HUDEP-2 (cell line): ENCODE measurements at regions not wholly inside any gene's neighbourhood (a gene's known extent, or its start where the extent isn't known, plus 50 kb on each side); places are given as distances from the start of the nearest gene placed in this dataset.

Experiments used
- DNase-seq, 76 experiments: peaks; one replicate each; lab custom pipeline; 2025; ENCODE audit not compliant: unreplicated experiment in 76 of 76; lab: John Stamatoyannopoulos, UW

GRCh38 chr2:8045081-8045614 lies 636.7 kb upstream of the ID2 start:
- no peak for DNase-seq

GRCh38 chr2:8046849-8047248 lies 635.0 kb upstream of the ID2 start:
- no peak for DNase-seq

DNA sequence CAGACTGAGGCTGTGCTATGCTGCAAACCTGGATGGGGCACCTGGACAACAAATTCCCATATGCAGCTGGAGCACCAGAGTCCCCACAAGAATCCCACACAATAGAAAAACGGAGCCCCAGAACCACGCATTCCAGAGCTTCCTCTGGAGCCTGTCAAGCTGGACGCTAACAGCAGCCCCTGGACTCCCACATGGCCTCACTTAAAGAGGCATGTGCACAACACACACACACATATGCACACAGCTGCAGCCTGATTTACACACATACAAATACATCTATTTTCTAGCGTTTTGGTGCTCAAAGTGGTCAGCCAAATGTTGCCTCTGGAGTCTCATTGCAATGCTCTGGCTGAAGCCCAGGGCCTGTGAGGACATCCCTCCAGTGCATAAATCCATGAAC lies 632.7 kb upstream of the ID2 start:
- DNase-seq, result no peak

GRCh38 chr2:8049851-8050571 lies 631.8 kb upstream of the ID2 start:
- DNase-seq, result no peak

GRCh38 chr2:8053216-8053615 lies 628.6 kb upstream of the ID2 start:
- no peak for DNase-seq

- DNase-seq, result no peak
These were observed 627.8 kb upstream of the ID2 start for GRCh38 chr2:8054070-8054469.

- DNase-seq, result no peak
These were observed 623.2 kb upstream of the ID2 start for GRCh38 chr2:8058652-8059051.

DNA sequence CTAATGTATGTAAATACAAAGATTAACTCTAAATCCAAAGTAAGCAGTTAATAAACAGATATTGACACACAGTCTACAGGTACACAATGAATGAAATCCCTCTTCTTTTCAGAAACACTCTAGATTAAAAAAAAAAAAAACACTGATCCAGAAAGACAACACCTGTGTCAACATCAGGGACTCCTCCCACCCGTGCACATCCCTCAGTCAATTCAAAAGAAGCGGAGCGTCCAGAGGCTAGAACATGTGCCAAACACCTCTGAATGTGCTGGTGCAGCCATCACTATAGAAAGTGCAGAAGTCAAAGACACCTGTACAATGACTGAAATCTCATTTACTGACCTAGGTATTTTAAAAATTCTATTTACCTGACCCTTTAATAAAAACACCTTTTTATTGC lies 622.6 kb upstream of the ID2 start:
- DNase-seq, result no peak

DNA sequence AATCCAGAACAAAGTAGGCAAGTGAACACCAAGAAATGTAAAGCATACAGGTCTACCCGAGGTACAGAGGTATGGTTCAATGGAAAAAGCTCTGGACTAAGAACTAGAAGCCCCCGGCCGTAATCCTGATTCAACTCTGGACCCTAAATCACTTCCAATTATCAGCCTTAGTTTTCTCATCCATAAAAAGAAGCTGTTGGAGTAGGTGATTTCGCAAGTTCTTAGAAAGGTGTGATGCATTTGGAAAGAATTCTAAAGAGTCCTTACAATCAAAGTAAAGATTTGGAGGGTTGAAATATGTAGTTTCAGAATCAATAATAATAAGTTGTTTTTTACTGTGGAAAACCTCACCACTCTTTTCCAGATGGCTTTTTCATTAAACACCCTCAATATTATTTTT lies 622.1 kb upstream of the ID2 start:
- DNase-seq, result no peak

GRCh38 chr2:8061219-8061618 lies 620.6 kb upstream of the ID2 start:
- DNase-seq, result no peak

DNA sequence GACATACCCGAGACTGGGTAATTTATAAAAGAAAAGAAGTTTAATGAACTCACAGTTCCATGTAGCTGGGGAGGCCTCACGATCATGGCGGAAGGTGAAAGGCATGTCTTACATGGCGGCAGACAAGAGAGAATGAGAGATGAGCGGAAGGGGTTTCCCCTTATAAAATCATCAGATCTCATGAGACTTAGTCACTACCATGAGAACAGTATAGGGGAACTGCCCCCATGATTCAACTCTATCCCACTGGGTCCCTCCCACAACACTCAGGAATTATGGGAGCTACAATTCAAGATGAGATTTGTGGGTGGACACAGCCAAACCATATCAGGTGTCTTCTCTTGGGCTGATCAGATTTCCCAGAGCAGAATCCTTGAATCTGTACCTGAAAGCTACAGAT lies 617.3 kb upstream of the ID2 start:
- no peak for DNase-seq

GRCh38 chr2:8065191-8065590 lies 616.7 kb upstream of the ID2 start:
- DNase-seq, result no peak

- no peak for DNase-seq
These were observed 614.0 kb upstream of the ID2 start for GRCh38 chr2:8067784-8068336.

GRCh38 chr2:8072907-8073306 lies 608.9 kb upstream of the ID2 start:
- no peak for DNase-seq

- DNase-seq, result no peak
These were observed 607.9 kb upstream of the ID2 start for GRCh38 chr2:8073916-8074315.

GRCh38 chr2:8076448-8077342 lies 605.2 kb upstream of the ID2 start:
- DNase-seq, result no peak

DNA sequence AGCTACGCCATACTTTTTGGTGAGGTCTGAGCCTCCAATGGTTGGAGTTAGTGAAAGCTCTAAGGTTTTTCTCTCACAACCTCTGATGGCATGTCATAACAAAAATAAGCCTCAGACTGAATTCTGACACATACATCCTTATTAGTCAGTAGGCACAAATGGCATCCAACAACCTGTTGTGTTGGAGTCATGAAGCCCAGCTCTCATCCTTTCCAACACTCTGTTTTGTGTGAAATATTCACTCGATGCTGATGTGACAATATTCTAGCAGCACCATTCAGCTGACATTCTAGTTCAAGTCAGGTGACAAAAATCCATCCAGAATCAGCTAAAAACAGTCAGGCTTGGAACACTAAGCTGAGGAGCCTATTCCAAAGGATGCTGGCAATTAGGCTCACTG lies 603.2 kb upstream of the ID2 start:
- no peak for DNase-seq

GRCh38 chr2:8080063-8080462 lies 601.8 kb upstream of the ID2 start:
- no peak for DNase-seq

DNA sequence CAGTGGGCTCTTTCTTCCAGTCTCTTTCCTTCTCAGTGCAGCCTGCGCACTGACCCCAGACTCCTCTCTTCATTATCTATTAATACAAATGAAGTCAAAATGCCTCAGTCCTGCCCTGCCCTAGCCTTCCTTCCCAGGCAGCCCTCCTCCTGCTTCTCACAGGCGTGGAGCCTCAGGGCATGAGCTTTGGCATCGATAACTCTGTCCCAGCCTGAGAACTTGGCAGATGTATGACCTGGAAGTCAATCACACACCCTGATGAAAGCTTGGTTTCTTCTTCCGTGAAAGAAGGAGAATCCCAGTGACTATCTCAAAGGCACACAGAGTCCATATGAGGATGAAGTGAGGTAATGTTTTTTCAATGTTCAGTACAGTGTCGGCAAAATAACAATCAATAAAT lies 600.7 kb upstream of the ID2 start:
- DNase-seq, result no peak

DNA sequence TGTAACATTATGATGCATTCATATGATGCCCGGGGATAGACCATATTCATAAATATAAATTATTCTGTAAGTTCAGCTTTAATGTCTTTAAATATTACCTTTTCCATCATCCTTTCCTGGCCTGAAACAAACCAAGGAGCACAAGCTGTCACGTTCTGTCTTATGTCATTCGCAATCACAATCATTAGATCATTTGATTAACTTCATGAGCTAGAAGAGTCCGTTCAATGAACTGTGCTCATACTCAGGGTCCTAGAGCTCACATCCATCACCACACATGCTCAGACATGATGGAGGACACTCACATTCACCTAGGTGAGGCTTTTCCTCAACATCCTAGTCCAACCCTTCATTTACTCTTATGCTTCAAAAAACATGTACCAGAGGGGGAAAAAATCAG lies 599.0 kb upstream of the ID2 start:
- no peak for DNase-seq

DNA sequence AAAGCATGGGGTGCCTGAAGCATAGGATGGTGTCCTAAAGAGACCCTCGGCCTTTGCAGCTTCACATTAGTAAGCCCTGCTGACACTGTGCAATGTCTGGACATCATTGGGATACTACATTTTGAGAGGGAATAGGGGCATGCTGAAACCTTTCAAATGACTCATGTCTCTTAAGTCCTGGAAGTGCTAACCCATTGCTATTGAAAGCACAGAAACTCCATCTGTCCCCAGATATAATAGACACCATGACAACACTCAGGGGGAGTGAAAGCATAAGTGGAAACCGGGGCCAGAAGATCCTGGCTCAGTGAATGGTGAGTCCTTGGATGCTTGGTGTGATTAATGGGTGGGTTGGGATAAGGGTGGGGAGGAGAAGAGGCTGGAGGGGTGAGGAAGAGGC lies 595.5 kb upstream of the ID2 start:
- DNase-seq, result no peak
